Right lobe of liver (tissue), 6 donors: ENCODE measurements at regions not wholly inside any gene's neighbourhood (a gene's known extent, or its start where the extent isn't known, plus 50 kb on each side); places are given as distances from the start of the nearest gene placed in this dataset.
A peak's percentile ranks its signal among the peaks of the same experiment; 100 is the strongest.

Source experiments
- ATAC-seq, 4 donors: fragments of 200-7000 bp; cut with Tn5 transposase; one replicate each; pipeline ENCODE4 v1.9.1; 2020; ENCODE audit warnings: mild to moderate bottlenecking in 4 of 4, moderate library complexity in 4 of 4
- DNase-seq, 3 donors: peaks; one replicate each; pipeline ENCODE4 v3.0.0-alpha.2; 2020
- H3K27ac ChIP-seq, 3 donors: fragments of 200-600 bp; one replicate each; pipeline ENCODE4 v1.8.0; 2022
- H3K27me3 ChIP-seq, 2 donors: fragments of 200-600 bp; one replicate each; pipeline ENCODE4 v1.8.0; 2022
- H3K36me3 ChIP-seq, 4 donors: fragments of 200-600 bp; sonication (generic) in 1 of 4; one replicate each; pipeline versions ENCODE4 v1.5.1 to v1.8.0; 2017 to 2022; ENCODE audit warnings: control low read depth in 1 of 4
- H3K4me1 ChIP-seq, 4 donors: fragments of 200-600 bp; sonication (generic) in 1 of 4; one replicate each; pipeline versions ENCODE4 v1.5.1 to v1.8.0; 2017 to 2022; ENCODE audit warnings: control low read depth in 1 of 4
- H3K4me3 ChIP-seq, 3 donors: fragments of 200-600 bp; one replicate each; pipeline ENCODE4 v1.8.0; 2022
- H3K9me3 ChIP-seq, 4 donors: fragments of 200-600 bp; sonication (generic) in 1 of 4; one replicate each; pipeline versions ENCODE4 v1.5.1 to v1.8.0; 2017 to 2022; ENCODE audit warnings: control low read depth in 1 of 4
- CTCF ChIP-seq, 4 donors: fragments of 200-600 bp in 3 of 4; fragments of 450-650 bp in 1 of 4; IDR thresholded peaks; one replicate each; pipeline versions ENCODE4 v1.5.1 to v1.8.0; 2016 to 2022; ENCODE audit warnings: antibody characterized with exemption in 4 of 4, mild to moderate bottlenecking in 2 of 4
- POLR2A ChIP-seq: fragments of 450-650 bp; IDR thresholded peaks from one replicate; pipeline ENCODE4 v1.6.1; 2017; ENCODE audit warnings: antibody characterized with exemption, mild to moderate bottlenecking
- WGBS: methylation state at CpG from one replicate; pipeline ENCODE4 v1.1.6; 2018; ENCODE audit warnings: low coverage, low lambda C conversion rate; ENCODE audit not compliant: insufficient coverage; ENCODE audit errors: missing lambda C conversion rate; 5-methylcytosine and 5-hydroxymethylcytosine counted together
- intact Hi-C, 2 donors: fragments of 100-400 bp; cut with DNase I; formaldehyde crosslinking; loops; one replicate each; pipeline versions ENCODE4 v1.11.2 to v1.14.1; 2022
- donor health status: DM: no; HTN: yes; CAD: no.
- donor health status: DM: no; HTN: no; CAD: no.
- donor health status: DM: no; HTN: no; CAD: no.
- donor health status: DM: no; HTN: yes; CAD: no.
- donor health status: DM: no; HTN: yes; CAD: no.

- Histone ChIP-seq H3K27me3 (no peaks in the 10 kb centered on the region), H3K27ac (no peak overlapping the region), H3K36me3 (no peaks in the 10 kb centered on the region), H3K9me3 (no peaks in the 10 kb centered on the region), H3K4me1 (peaks cover 0 to 8% (median 0%) of the 10 kb centered on the region in 4 donors), H3K4me3 (no peak overlapping the region)
- ATAC-seq (no peak), DNase-seq (no peak)
- TF ChIP-seq CTCF (IDR thresholded peaks at IDR 0.05) (no peak), POLR2A (no peak)
- intact Hi-C loops, result no loop called here
- WGBS, result 76% methylated on average over 3 of the region's 3 CpGs
Observed at GRCh38 chr5:7186818-7187217, 209.1 kb upstream of the ADCY2 start.

GRCh38 chr5:7190712-7191250, 205.2 kb upstream of the ADCY2 start:
- Histone ChIP-seq H3K36me3 (no peaks in the 10 kb centered on the region), H3K27me3 (no peaks in the 10 kb centered on the region), H3K4me3 (no peak overlapping the region), H3K9me3 (no peaks in the 10 kb centered on the region), H3K4me1 (no peaks in the 10 kb centered on the region), H3K27ac (no peak overlapping the region)
- intact Hi-C loops, result no loop called here
- DNase-seq (no peak), ATAC-seq (no peak)
- TF ChIP-seq CTCF (IDR thresholded peaks at IDR 0.05), result no peak
- no peak for TF ChIP-seq POLR2A
- 67% methylated on average over 5 of the region's 6 CpGs for WGBS

- TF ChIP-seq CTCF (IDR thresholded peaks at IDR 0.05) (no peak), POLR2A (no peak)
- DNase-seq (no peak), ATAC-seq (no peak)
- WGBS, result 53% methylated on average over 3 of the region's 3 CpGs
- intact Hi-C loops, result no loop called here
- H3K27ac ChIP-seq, result no peak overlapping the region
- no peaks in the 10 kb centered on the region for H3K27me3 ChIP-seq
- H3K9me3 ChIP-seq, result no peaks in the 10 kb centered on the region
- H3K4me3 ChIP-seq, result no peak overlapping the region
- no peaks in the 10 kb centered on the region for H3K4me1 ChIP-seq
- no peaks in the 10 kb centered on the region for H3K36me3 ChIP-seq
Observed at GRCh38 chr5:7192016-7192415, 203.9 kb upstream of the ADCY2 start.

GRCh38 chr5:7202846-7203245, 193.1 kb upstream of the ADCY2 start:
- Histone ChIP-seq H3K36me3 (no peaks in the 10 kb centered on the region), H3K9me3 (no peaks in the 10 kb centered on the region), H3K27ac (no peak overlapping the region), H3K4me3 (no peak overlapping the region), H3K4me1 (no peaks in the 10 kb centered on the region), H3K27me3 (no peaks in the 10 kb centered on the region)
- intact Hi-C loops, result no loop called here
- TF ChIP-seq CTCF (IDR thresholded peaks at IDR 0.05) (no peak), POLR2A (no peak)
- no peak for ATAC-seq
- no peak for DNase-seq
- whole genome bisulfite sequencing, result 40% methylated on average over 1 of the region's 1 CpG

GRCh38 chr5:7207979-7208378, 188.0 kb upstream of the ADCY2 start:
- no peaks in the 10 kb centered on the region for H3K4me1 ChIP-seq
- DNase-seq (no peak), ATAC-seq (peak in 1 of 4 donors; percentile 31)
- H3K9me3 ChIP-seq, result no peaks in the 10 kb centered on the region
- TF ChIP-seq POLR2A, result no peak
- TF ChIP-seq CTCF (IDR thresholded peaks at IDR 0.05), result no peak
- intact Hi-C loops, result no loop called here
- no peak overlapping the region for H3K4me3 ChIP-seq
- no peak overlapping the region for H3K27ac ChIP-seq
- H3K36me3 ChIP-seq, result no peaks in the 10 kb centered on the region
- WGBS, result no CpG with 5 or more reads among the region's 2 CpGs
- H3K27me3 ChIP-seq, result no peaks in the 10 kb centered on the region
